Gastroesophageal sphincter (tissue), 4 donors: ENCODE measurements at regions not wholly inside any gene's neighbourhood (a gene's known extent, or its start where the extent isn't known, plus 50 kb on each side); places are given as distances from the start of the nearest gene placed in this dataset.

ENCODE experiments used
- ATAC-seq: fragments of 150-250 bp; one replicate; pipeline ENCODE4 v1.9.1; 2016; ENCODE audit warnings: mild to moderate bottlenecking, moderate library complexity
- H3K27ac ChIP-seq, 4 donors: fragments of 200-600 bp; sonication (generic) in 3 of 4; 1 replicate in 3 of 4; 2 replicates in 1 of 4; pipeline ENCODE4 v1.5.1; 2016 to 2019
- H3K27me3 ChIP-seq: fragments of 200-600 bp; sonication (generic); one replicate; pipeline ENCODE4 v1.5.1; 2019
- H3K36me3 ChIP-seq, 2 donors: fragments of 200-600 bp; sonication (generic); one replicate each; pipeline ENCODE4 v1.5.1; 2019; ENCODE audit warnings: control low read depth in 1 of 2
- H3K4me1 ChIP-seq, 3 donors: fragments of 200-600 bp; sonication (generic); 1 replicate in 2 of 3; 2 replicates in 1 of 3; pipeline ENCODE4 v1.5.1; 2016 to 2019; ENCODE audit warnings: control low read depth in 2 of 3
- H3K4me3 ChIP-seq, 2 donors: fragments of 200-600 bp; sonication (generic); one replicate each; pipeline ENCODE4 v1.5.1; 2019; ENCODE audit warnings: mild to moderate bottlenecking in 1 of 2, moderate library complexity in 1 of 2
- H3K9me3 ChIP-seq, 3 donors: fragments of 200-600 bp; sonication (generic); one replicate each; pipeline ENCODE4 v1.5.1; 2017 to 2019; ENCODE audit warnings: control low read depth in 2 of 3
- CTCF ChIP-seq, 4 experiments: fragments of 200-600 bp in 2 of 4; fragments of 450-650 bp in 2 of 4; sonication (generic) in 1 of 4; IDR thresholded peaks; one replicate each; pipeline ENCODE4 v1.5.1; 2017 to 2019; ENCODE audit warnings: antibody characterized with exemption in 4 of 4, mild to moderate bottlenecking in 2 of 4, moderate library complexity in 2 of 4
- EP300 ChIP-seq: sonication (generic); formaldehyde crosslinking; IDR thresholded peaks from one replicate; pipeline ENCODE4 v1.6.1; 2017; ENCODE audit warnings: antibody characterized with exemption, mild to moderate bottlenecking
- POLR2A ChIP-seq, 2 donors: fragments of 450-650 bp; IDR thresholded peaks; one replicate each; pipeline ENCODE4 v1.6.1; 2017; ENCODE audit warnings: antibody characterized with exemption in 2 of 2, mild to moderate bottlenecking in 2 of 2, moderate library complexity in 1 of 2
- POLR2AphosphoS5 ChIP-seq: sonication (generic); formaldehyde crosslinking; IDR thresholded peaks from one replicate; pipeline ENCODE4 v1.6.1; 2017; ENCODE audit warnings: antibody characterized with exemption
- WGBS, 2 donors: methylation state at CpG; one replicate each; pipeline ENCODE4 v1.1.5; 2018; ENCODE audit warnings: low coverage in 1 of 2; 5-methylcytosine and 5-hydroxymethylcytosine counted together

GRCh38 chr3:59374818-59375211 lies 325.0 kb upstream of the CFAP20DC start:
- H3K9me3 ChIP-seq: no peaks in the 10 kb centered on the region
- ATAC-seq: no peak
- no peaks in the 10 kb centered on the region for H3K4me1 ChIP-seq
- H3K36me3 ChIP-seq: no peaks in the 10 kb centered on the region
- TF ChIP-seq CTCF (IDR thresholded peaks at IDR 0.05): no peak
- no peak overlapping the region for H3K4me3 ChIP-seq
- WGBS, 2 donors: 64 to 80% methylated on average over 2 to 3 of the region's 3 CpGs
- no peaks in the 10 kb centered on the region for H3K27me3 ChIP-seq
- H3K27ac ChIP-seq: no peak overlapping the region

DNA sequence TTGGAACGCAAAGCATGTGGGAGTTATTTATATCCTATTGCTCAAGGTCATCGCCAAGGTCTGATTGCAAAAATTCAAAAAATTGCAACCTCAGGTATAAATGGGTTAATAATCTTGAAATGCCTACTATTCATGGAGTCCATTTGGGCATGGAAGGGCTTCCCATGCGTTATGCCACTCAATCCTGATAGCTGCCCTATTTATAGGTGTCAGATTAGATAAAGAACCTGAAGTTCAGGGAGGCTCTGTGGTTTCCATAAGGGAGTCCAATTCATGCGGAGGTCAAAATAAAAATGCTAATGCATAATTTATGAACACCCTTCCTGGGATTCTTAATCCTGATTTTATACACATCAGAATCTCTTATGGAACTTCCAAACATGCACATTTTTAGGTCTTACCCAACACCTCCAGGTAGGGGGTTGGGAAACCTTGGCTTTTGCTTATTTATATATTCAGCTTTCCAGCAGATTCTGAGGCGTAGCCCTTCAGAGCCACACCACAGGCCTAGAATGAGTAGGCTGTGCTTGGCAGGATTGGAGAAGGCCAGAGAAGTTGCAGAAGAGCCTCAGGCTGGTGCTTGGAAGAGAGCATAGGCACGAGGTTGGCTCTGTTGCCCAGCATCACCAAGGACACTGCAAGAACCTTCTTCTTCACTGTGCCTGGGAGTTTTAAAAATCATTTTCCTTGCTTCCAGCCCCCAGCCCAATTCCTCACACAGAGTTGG lies 324.4 kb upstream of the CFAP20DC start:
- no peaks in the 10 kb centered on the region for H3K36me3 ChIP-seq
- no peaks in the 10 kb centered on the region for H3K9me3 ChIP-seq
- no peak overlapping the region for H3K4me3 ChIP-seq
- no peaks in the 10 kb centered on the region for H3K27me3 ChIP-seq
- H3K4me1 ChIP-seq: no peaks in the 10 kb centered on the region
- WGBS, 2 donors: 68 to 83% methylated on average over 4 to 5 of the region's 6 CpGs
- TF ChIP-seq EP300 (no peak), CTCF (IDR thresholded peaks at IDR 0.05) (no peak), POLR2A (IDR thresholded peaks at IDR 0.05) (no peak), POLR2AphosphoS5 (no peak)
- no peak overlapping the region for H3K27ac ChIP-seq
- no peak for ATAC-seq

- TF ChIP-seq EP300: no peak
- H3K9me3 ChIP-seq: no peaks in the 10 kb centered on the region
- no peak overlapping the region for H3K4me3 ChIP-seq
- no peaks in the 10 kb centered on the region for H3K4me1 ChIP-seq
- H3K36me3 ChIP-seq: no peaks in the 10 kb centered on the region
- H3K27me3 ChIP-seq: no peaks in the 10 kb centered on the region
- H3K27ac ChIP-seq: no peak overlapping the region
- ATAC-seq: no peak
- 38 to 61% methylated on average over 2 to 3 of the region's 3 CpGs for WGBS, 2 donors
These were observed 322.5 kb upstream of the CFAP20DC start for GRCh38 chr3:59372346-59372745.

DNA sequence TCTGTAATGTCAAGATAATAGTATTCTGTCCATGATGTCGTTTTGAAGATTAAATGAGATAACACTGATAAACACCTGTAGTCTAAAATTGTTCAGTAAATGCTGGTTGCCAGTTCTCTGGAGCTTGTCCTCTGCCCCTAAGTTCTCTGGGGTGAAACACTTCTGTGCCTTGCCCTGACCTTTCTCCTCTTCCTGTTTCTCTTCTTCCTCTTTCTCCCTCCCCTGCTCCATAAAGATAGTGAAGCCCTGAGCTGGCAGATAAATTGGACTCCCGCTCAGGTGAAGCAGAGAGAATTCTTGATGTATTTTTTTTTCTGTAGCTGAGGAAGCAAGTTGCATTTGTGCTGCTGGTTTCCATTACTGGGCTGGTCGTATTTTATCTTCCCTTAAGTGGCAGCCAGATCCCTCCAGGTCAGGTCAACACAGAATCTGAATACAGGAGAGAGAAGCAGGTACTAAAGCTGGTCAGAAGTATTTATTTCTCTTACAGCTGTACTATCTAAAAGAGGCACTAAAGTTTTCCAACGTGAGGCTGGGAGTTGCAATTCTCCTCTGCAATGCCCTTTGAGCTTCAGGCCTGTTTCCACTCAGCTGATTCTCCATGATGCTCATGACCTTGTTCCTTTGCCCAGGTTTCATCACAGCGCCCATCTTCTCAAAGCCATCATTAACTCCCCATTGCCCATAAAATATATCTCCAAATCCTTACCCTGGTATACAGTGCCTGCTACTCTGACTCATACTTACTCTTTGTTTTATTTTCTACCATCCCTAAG lies 319.3 kb upstream of the CFAP20DC start:
- ATAC-seq: no peak
- Histone ChIP-seq H3K9me3 (no peaks in the 10 kb centered on the region), H3K4me3 (no peak overlapping the region), H3K27ac (no peak overlapping the region), H3K4me1 (no peaks in the 10 kb centered on the region), H3K27me3 (no peaks in the 10 kb centered on the region), H3K36me3 (no peaks in the 10 kb centered on the region)
- no peak for TF ChIP-seq CTCF (IDR thresholded peaks at IDR 0.05)
- no peak for TF ChIP-seq POLR2A (IDR thresholded peaks at IDR 0.05)
- TF ChIP-seq EP300: no peak
- TF ChIP-seq POLR2AphosphoS5: no peak
- WGBS, 2 donors: 37 to 72% methylated on average over 4 to 5 of the region's 5 CpGs

DNA sequence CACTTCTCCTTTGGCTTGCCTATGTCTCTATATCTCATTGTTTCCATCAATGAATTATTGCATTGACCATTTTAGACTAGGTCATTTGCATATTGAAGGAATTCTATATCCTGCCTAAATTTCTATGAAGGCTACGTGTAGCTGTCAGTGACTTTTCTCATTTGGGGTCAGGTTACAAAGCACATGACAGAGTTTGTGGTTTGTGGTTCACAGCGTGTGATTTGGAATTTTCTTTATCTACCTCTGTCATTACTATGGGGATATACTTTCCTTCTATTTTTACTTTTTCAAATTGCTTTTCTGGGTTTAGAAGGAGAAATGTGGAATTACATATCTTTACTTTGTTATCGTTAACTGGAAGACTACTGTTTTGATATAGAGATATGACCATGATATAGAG lies 317.3 kb upstream of the CFAP20DC start:
- no peak for TF ChIP-seq POLR2AphosphoS5
- no peak for TF ChIP-seq EP300
- no peak for TF ChIP-seq POLR2A (IDR thresholded peaks at IDR 0.05)
- no peak for TF ChIP-seq CTCF (IDR thresholded peaks at IDR 0.05)
- ATAC-seq: no peak
- Histone ChIP-seq H3K36me3 (no peaks in the 10 kb centered on the region), H3K4me1 (no peaks in the 10 kb centered on the region), H3K4me3 (no peak overlapping the region), H3K9me3 (no peaks in the 10 kb centered on the region), H3K27ac (no peak overlapping the region), H3K27me3 (no peaks in the 10 kb centered on the region)
- 52 to 78% methylated on average over 3 of the region's 3 CpGs for WGBS, 2 donors
